HepG2 (cell line): ENCODE measurements at regions not wholly inside any gene's neighbourhood (a gene's known extent, or its start where the extent isn't known, plus 50 kb on each side); places are given as distances from the start of the nearest gene placed in this dataset.

Experiments
- KMT2A ChIP-seq: sonication (generic); formaldehyde crosslinking; IDR thresholded peaks from 2 replicates; pipeline ENCODE4 v1.4.0; 2020; ENCODE audit warnings: missing genetic modification reagents
- LCORL ChIP-seq, 2 experiments: fragments of 450-650 bp in 1 of 2; sonication (generic) in 1 of 2; formaldehyde crosslinking in 1 of 2; IDR thresholded peaks; 2 replicates each; pipeline versions ENCODE4 v1.5.0 to v1.6.1; 2017 to 2020; ENCODE audit warnings: antibody characterized with exemption in 1 of 2, missing genetic modification reagents in 1 of 2
- MTF2 ChIP-seq: sonication (generic); formaldehyde crosslinking; IDR thresholded peaks from 2 replicates; pipeline ENCODE4 v1.5.0; 2020; ENCODE audit warnings: missing genetic modification reagents, borderline replicate concordance
- RAD21 ChIP-seq: fragments of 450-650 bp; formaldehyde crosslinking; IDR thresholded peaks from 2 replicates; pipeline ENCODE4 v1.5.0; 2020; ENCODE audit warnings: mild to moderate bottlenecking
- XRCC5 ChIP-seq: fragments of 200-400 bp; formaldehyde crosslinking; optimal IDR thresholded peaks from 2 replicates; pipeline ENCODE3; 2017; ENCODE audit warnings: mild to moderate bottlenecking, low read length
- YY1 ChIP-seq: IDR thresholded peaks from 2 replicates; pipeline ENCODE4 v1.6.1; 2011; ENCODE audit warnings: low read length, low read depth, moderate library complexity, mild to moderate bottlenecking; ENCODE audit not compliant: insufficient read depth, insufficient replicate concordance
- ZFX ChIP-seq: sonication (generic); formaldehyde crosslinking; IDR thresholded peaks from 2 replicates; pipeline ENCODE4 v1.4.0; 2020; ENCODE audit warnings: mild to moderate bottlenecking, low read depth, missing genetic modification reagents, moderate library complexity
- ZNF207 ChIP-seq: fragments of 450-650 bp; IDR thresholded peaks from 2 replicates; pipeline ENCODE4 v1.6.1; 2016; ENCODE audit warnings: antibody characterized with exemption, borderline replicate concordance
- ZNF33A ChIP-seq: sonication (generic); formaldehyde crosslinking; IDR thresholded peaks from 2 replicates; pipeline ENCODE4 v1.5.1; 2020; ENCODE audit warnings: missing genetic modification reagents, mild to moderate bottlenecking, moderate library complexity, borderline replicate concordance
- ZNF841 ChIP-seq: sonication (generic); formaldehyde crosslinking; IDR thresholded peaks from 2 replicates; pipeline ENCODE4 v1.8.1; 2023; ENCODE audit warnings: missing genetic modification reagents, borderline replicate concordance
- TF ChIP-seq, protein P1 (sequence below): sonication (generic); formaldehyde crosslinking; IDR thresholded peaks from 2 replicates; pipeline ENCODE4 v1.5.0; 2020; ENCODE audit warnings: mild to moderate bottlenecking, missing genetic modification reagents, borderline replicate concordance
- TF ChIP-seq, protein P2 (sequence below): sonication (generic); formaldehyde crosslinking; IDR thresholded peaks from 2 replicates; pipeline ENCODE4 v1.5.1; 2020; ENCODE audit warnings: mild to moderate bottlenecking, missing genetic modification reagents, moderate library complexity
- TF ChIP-seq, protein P3 (sequence below): sonication (generic); formaldehyde crosslinking; IDR thresholded peaks from 2 replicates; pipeline ENCODE4 v1.4.0; 2020; ENCODE audit warnings: missing genetic modification reagents

DNA sequence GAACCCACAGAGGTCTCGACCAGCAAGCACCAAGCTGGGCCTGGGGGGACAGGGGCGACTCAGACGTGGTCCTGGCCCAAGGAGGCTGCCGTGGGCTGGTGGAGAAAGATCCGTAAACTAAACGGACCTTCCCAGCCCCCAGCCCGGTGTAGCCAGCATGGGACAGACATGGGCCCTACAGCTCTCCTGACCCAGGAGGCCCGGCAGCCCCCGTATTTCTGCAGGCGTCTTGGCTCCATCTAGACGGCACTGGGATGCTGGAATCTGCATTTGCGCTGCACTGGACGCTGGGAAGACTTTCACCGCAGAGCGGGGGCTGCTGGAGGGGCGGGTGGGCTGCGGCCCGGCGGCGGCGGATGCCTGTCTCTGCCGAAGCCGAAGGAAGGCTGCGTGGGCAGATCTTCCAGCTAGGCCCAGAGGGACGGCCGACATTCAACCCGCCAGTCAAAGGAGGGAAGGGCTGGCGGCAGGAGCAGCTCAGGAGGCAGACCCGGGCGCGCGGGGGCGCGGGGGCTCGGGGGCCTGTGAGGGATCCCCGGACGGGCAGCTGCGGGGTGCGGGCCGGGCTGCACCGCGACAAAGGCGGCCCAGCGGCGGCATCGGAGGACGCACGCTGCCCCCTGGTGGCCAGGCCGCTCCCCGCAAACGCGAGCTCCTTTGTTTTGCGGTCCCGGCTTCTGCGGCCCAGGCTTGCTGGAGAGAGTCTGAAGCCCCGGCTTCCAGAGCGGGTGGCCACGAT lies 266.2 kb downstream of the NSG2 start (continued):
- TF ChIP-seq, protein P1, sequence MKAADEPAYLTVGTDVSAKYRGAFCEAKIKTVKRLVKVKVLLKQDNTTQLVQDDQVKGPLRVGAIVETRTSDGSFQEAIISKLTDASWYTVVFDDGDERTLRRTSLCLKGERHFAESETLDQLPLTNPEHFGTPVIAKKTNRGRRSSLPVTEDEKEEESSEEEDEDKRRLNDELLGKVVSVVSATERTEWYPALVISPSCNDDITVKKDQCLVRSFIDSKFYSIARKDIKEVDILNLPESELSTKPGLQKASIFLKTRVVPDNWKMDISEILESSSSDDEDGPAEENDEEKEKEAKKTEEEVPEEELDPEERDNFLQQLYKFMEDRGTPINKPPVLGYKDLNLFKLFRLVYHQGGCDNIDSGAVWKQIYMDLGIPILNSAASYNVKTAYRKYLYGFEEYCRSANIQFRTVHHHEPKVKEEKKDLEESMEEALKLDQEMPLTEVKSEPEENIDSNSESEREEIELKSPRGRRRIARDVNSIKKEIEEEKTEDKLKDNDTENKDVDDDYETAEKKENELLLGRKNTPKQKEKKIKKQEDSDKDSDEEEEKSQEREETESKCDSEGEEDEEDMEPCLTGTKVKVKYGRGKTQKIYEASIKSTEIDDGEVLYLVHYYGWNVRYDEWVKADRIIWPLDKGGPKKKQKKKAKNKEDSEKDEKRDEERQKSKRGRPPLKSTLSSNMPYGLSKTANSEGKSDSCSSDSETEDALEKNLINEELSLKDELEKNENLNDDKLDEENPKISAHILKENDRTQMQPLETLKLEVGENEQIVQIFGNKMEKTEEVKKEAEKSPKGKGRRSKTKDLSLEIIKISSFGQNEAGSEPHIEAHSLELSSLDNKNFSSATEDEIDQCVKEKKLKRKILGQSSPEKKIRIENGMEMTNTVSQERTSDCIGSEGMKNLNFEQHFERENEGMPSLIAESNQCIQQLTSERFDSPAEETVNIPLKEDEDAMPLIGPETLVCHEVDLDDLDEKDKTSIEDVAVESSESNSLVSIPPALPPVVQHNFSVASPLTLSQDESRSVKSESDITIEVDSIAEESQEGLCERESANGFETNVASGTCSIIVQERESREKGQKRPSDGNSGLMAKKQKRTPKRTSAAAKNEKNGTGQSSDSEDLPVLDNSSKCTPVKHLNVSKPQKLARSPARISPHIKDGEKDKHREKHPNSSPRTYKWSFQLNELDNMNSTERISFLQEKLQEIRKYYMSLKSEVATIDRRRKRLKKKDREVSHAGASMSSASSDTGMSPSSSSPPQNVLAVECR (CRISPR knock-in tag), result no peak
- TF ChIP-seq MTF2 (CRISPR knock-in tag) (peak; percentile 83; the same call in 1 of the 2 replicates), RAD21 (CRISPR knock-in tag) (peak; percentile 90), YY1 (peak; percentile 41), ZFX (CRISPR knock-in tag) (peak; percentile 33; the same call in 1 of the 2 replicates), ZNF33A (CRISPR knock-in tag) (no peak), LCORL (IDR thresholded peaks at IDR 0.05) (no peak), LCORL (CRISPR knock-in tag; IDR thresholded peaks at IDR 0.05) (no peak), KMT2A (no peak), ZNF841 (no peak), ZNF207 (no peak), XRCC5 (peak; percentile 46)
- TF ChIP-seq, protein P2, sequence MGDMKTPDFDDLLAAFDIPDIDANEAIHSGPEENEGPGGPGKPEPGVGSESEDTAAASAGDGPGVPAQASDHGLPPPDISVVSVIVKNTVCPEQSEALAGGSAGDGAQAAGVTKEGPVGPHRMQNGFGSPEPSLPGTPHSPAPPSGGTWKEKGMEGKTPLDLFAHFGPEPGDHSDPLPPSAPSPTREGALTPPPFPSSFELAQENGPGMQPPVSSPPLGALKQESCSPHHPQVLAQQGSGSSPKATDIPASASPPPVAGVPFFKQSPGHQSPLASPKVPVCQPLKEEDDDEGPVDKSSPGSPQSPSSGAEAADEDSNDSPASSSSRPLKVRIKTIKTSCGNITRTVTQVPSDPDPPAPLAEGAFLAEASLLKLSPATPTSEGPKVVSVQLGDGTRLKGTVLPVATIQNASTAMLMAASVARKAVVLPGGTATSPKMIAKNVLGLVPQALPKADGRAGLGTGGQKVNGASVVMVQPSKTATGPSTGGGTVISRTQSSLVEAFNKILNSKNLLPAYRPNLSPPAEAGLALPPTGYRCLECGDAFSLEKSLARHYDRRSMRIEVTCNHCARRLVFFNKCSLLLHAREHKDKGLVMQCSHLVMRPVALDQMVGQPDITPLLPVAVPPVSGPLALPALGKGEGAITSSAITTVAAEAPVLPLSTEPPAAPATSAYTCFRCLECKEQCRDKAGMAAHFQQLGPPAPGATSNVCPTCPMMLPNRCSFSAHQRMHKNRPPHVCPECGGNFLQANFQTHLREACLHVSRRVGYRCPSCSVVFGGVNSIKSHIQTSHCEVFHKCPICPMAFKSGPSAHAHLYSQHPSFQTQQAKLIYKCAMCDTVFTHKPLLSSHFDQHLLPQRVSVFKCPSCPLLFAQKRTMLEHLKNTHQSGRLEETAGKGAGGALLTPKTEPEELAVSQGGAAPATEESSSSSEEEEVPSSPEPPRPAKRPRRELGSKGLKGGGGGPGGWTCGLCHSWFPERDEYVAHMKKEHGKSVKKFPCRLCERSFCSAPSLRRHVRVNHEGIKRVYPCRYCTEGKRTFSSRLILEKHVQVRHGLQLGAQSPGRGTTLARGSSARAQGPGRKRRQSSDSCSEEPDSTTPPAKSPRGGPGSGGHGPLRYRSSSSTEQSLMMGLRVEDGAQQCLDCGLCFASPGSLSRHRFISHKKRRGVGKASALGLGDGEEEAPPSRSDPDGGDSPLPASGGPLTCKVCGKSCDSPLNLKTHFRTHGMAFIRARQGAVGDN (CRISPR knock-in tag), result peak; percentile 19; the same call in 1 of the 2 replicates
- TF ChIP-seq, protein P3, sequence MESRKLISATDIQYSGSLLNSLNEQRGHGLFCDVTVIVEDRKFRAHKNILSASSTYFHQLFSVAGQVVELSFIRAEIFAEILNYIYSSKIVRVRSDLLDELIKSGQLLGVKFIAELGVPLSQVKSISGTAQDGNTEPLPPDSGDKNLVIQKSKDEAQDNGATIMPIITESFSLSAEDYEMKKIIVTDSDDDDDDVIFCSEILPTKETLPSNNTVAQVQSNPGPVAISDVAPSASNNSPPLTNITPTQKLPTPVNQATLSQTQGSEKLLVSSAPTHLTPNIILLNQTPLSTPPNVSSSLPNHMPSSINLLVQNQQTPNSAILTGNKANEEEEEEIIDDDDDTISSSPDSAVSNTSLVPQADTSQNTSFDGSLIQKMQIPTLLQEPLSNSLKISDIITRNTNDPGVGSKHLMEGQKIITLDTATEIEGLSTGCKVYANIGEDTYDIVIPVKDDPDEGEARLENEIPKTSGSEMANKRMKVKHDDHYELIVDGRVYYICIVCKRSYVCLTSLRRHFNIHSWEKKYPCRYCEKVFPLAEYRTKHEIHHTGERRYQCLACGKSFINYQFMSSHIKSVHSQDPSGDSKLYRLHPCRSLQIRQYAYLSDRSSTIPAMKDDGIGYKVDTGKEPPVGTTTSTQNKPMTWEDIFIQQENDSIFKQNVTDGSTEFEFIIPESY (CRISPR knock-in tag), result no peak
